Liver (tissue), 3 donors: ENCODE measurements at regions not wholly inside any gene's neighbourhood (a gene's known extent, or its start where the extent isn't known, plus 50 kb on each side); places are given as distances from the start of the nearest gene placed in this dataset.
"Not testable (repeated sequence)": the region's sequence is repeated elsewhere in the genome, so short reads cannot be mapped to it uniquely, and the experiment has no call there.

Source experiments
- ATF3 ChIP-seq: IDR thresholded peaks from 2 replicates; pipeline ENCODE4 v1.6.1; 2016; ENCODE audit warnings: antibody characterized with exemption
- CTCF ChIP-seq: fragments of 150-350 bp; IDR thresholded peaks from 2 replicates; pipeline ENCODE4 v1.5.1; 2017; ENCODE audit warnings: improper control_type of control experiment, low read depth, low read length; ENCODE audit not compliant: missing input control
- EGR1 ChIP-seq, 2 donors: IDR thresholded peaks; 2 replicates each; pipeline ENCODE4 v1.6.1; 2016 to 2018; ENCODE audit warnings: antibody characterized with exemption in 2 of 2, low read depth in 2 of 2
- FOXA2 ChIP-seq: IDR thresholded peaks from 2 replicates; pipeline ENCODE4 v1.6.1; 2016; ENCODE audit warnings: antibody characterized with exemption
- GABPA ChIP-seq, 2 donors: IDR thresholded peaks in 1 of 2; conservative IDR thresholded peaks in 1 of 2; 2 replicates each; pipeline ENCODE4 v1.6.1; 2016; ENCODE audit warnings: antibody characterized with exemption in 2 of 2, mild to moderate bottlenecking in 1 of 2, moderate library complexity in 1 of 2
- MAX ChIP-seq: IDR thresholded peaks from 2 replicates; pipeline ENCODE4 v1.6.1; 2016; ENCODE audit warnings: antibody characterized with exemption
- RAD21 ChIP-seq, 2 donors: IDR thresholded peaks; 2 replicates each; pipeline ENCODE4 v1.6.1; 2016; ENCODE audit warnings: antibody characterized with exemption in 2 of 2, mild to moderate bottlenecking in 2 of 2
- REST ChIP-seq: IDR thresholded peaks from 2 replicates; pipeline ENCODE4 v1.6.1; 2016; ENCODE audit warnings: antibody characterized with exemption, mild to moderate bottlenecking
- SP1 ChIP-seq: IDR thresholded peaks from 2 replicates; pipeline ENCODE4 v1.6.1; 2018; ENCODE audit warnings: antibody characterized with exemption, mild to moderate bottlenecking
- TAF1 ChIP-seq: conservative IDR thresholded peaks from 2 replicates; pipeline ENCODE4 v1.6.1; 2016; ENCODE audit warnings: antibody characterized with exemption, mild to moderate bottlenecking
- YY1 ChIP-seq: IDR thresholded peaks from 2 replicates; pipeline ENCODE4 v1.6.1; 2016; ENCODE audit warnings: antibody characterized with exemption, mild to moderate bottlenecking
- ZBTB33 ChIP-seq: IDR thresholded peaks from 2 replicates; pipeline ENCODE4 v1.6.1; 2016; ENCODE audit warnings: antibody characterized with exemption
- donor health status: healthy.
- donor health status: healthy.

GRCh38 chr2:63725212-63725611 lies 116.5 kb upstream of the UGP2 start:
- not testable (repeated sequence) for TF ChIP-seq CTCF; ATF3; SP1; RAD21 (IDR thresholded peaks at IDR 0.05); TAF1; MAX; YY1; EGR1 (IDR thresholded peaks at IDR 0.05; ENCODE audit: low read depth in 2 of 2); FOXA2; REST; GABPA (IDR thresholded peaks at IDR 0.05 in 1 of 2, conservative IDR thresholded peaks at IDR 0.05 in 1 of 2); ZBTB33
